UCSD-AML1 (cell line): ENCODE measurements at regions not wholly inside any gene's neighbourhood (a gene's known extent, or its start where the extent isn't known, plus 50 kb on each side); places are given as distances from the start of the nearest gene placed in this dataset.

Experiments used
- DNase-seq: peaks from one replicate; lab custom pipeline; 2025; ENCODE audit not compliant: unreplicated experiment; lab: John Stamatoyannopoulos, UW

DNA sequence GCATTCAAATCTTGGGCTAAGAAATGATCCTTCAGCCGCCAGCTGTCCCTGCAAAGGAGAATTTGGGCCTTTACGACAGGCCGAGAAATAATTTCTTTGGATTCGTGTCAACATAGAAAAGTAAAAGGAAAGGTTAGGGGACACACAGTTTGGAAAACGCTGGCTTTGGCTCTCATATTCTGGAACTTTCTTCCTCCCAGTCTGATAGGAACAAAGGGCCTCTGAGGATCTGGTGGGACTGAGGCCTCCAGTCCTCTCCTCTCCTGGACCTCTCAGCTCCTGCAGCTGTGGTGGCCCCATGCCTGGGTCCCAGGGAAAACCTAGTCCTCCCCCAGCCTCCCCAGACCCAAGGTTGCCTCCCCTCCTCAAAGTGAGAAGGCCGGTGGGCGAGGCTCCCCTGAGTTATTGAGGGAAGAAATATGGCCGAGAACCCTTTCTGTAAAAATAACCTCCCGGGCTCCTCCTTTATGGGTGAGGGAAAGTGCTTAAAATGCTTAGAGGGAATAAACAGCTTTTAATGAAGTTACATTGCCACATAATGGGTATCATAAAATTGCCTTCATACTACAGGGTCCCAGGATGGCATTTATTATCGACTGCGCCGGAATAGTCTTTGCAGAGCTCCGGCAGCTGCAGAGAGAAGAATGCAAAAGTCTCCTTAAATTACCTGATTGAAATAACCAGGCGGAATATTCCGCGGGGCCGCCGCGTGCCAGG lies 188.3 kb downstream of the PHETA1 start:
- no peak for DNase-seq

DNA sequence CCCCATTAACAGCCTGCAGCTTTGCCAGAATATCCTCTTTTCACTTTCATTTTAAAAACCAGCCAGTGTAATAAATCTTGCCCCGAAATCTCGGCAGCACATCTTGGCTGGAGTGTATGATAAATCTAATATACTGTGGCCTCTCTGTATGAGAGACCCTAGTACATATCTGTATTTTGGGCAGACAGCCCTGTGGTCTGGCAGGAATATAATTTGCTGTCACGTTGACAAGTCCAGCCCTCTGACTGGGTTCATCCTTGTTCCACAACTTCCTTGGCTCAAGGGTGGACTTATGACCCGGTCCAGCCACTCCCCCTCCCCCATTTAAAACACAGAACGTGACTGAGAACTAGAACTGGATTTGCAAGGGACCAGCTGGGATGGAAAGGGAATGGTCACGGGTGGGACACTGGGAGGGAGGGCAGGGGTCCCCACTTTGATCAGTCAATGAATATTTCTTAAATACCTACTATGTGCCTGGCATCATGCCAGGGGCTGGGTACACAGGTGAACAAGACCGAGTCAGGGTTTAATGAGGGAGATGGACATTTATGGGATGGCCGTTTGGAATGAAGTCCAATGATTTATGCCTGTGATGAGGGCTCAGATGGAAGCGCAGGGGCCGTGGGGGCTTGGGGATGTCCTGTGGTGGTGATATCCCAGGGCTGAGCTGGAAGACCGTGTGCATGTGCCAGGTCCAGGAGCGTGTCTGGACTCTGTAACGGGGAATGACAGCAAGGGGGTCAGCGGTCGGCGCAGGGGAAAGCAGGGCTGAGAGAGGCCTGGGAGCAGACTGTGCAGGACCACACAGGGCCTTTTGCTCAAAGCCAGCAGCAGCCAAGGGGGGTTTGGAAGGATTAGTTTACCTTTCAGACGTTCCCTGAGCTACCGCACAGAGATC lies 190.5 kb downstream of the PHETA1 start:
- no peak for DNase-seq

DNA sequence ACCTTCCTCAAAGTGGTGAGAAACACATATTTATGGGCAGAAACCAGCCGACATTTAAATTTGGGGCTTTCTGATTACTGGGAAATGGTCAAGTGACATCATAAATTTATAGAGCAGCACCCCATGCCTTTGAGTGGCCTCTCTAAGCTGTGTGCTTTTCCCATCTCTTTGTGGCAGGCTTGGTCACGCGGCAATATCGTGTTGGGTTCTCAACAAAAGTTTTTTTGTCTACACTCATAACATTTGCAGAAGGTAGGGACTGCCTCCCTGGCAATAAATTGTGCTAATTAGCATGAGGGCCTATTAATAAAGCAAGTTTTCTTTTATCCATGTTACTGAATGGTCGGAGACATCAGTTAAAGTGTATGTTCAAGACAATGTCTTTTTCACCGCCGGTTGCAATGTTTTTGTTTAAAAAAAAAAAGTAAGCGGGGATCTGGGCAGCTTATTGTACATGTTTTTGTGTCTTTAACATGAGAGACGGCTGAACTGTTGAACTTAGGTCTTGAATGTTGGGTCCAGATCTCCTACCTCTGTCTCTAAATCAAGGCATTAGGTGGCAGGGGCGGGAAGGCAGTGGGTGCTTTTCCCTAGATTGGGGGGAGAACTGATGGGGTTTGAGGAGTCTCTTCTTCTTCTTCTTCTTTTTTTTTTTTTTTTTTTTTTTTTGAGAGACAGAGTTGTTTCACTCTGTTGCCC lies 193.3 kb downstream of the PHETA1 start:
- DNase-seq = no peak

DNA sequence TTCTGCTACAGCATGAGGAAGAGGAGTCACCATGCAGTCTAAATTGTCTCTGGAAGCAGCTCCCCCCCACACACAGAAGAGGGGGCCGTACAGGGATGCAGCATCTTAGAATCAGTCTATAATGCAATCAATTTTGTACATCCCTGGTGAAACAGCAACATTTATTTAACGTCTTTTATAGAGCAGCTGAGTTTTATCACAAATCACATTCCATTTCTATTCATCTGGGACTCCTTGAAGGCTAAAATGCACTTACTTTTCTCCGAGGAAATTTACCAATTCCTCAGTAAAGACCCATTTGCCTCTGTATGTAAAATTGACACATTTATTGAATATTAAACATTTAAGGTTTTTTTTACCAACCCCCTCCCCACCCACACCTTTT lies 193.9 kb downstream of the PHETA1 start:
- no peak for DNase-seq

DNA sequence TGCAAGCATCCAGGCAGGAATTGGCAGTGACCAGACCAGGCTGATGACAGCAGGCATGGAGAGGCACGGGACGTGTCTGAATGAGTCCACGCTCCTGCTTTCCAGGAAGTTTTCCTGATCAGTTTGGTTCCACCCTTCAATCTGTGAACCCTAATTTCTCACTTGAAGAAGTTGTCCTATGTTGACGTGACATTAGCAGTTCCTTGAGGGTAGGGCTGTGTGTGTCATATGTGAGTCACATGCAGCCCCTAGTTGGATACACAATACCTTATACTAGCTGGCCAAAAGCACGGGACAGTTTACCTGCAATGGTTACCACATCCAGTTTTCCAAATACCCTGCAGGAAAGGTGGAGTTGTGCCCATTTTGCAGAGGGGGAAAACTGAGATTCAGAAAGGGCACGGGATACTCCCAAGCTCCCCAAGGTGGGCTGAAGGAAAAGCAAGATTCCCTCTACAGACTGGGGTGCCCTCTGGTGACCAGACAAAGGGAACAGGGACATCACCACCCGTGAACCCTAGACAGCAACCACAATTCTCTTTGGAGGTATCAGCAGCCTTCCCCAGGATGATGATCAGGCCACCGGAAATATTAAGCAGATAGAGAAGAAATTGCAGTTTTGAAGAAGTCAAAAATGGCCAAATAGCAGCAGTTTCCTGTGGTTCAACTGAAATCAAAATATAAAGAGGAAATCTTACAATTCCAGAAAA lies 194.5 kb downstream of the PHETA1 start:
- DNase-seq = peak; percentile 27

DNA sequence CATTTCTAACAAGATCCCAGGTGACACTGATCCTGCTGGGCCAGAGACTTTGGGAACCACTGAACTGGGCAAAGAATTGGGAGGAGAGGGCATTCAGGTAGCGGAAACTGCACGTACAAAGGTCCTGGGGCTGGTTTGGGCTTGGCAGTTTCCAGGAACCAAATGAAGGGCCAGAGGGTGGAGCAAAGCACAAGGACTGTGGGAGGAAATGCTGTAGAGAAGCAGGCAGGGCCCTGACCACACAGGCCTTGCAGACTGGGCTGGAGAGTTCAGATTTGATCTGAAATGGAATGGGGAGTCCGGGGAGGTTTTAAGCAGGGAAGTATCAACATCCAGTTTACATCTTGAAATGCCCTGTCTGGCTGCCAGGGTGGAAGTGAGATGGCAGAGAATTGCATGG lies 195.1 kb downstream of the PHETA1 start:
- DNase-seq = no peak

DNA sequence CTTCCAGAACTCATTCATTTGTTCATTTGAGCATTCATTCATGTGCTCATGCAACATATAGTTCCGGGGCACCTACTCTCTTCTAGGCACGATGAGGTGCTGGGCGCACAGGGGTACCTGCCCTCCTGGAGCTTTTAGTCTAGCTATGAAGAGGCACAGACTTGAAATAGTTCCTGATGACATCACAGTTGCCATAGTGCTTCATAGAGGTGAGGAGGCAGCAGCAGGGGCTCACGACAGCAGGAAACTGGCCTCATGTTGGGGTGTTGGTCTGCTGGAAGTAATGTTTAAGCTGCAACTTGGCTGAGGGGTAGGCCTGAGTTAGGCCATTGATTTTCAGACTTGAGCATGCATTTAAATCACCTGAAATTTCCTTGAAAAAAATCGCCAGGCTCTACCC lies 195.5 kb downstream of the PHETA1 start:
- DNase-seq = no peak

DNA sequence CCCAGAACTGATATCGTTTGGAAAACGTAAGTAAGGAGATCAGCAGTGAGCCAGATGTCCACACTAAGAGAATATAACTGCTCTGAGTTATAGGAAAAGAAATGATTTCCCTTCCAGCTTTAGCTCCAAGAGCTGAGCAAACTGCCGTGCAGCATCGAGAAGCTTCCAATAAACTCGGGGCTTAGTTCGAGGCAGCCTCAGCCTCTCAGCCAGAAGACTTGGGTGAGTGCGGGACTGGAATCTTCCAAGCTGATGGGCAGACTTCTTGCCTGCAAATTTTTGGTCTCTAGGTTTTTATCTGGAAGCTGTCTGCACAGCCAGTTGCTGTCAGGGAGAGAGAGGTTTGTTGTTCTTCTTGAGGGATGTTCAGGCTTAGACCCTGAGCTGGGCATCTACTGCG lies 196.1 kb downstream of the PHETA1 start:
- DNase-seq = no peak

DNA sequence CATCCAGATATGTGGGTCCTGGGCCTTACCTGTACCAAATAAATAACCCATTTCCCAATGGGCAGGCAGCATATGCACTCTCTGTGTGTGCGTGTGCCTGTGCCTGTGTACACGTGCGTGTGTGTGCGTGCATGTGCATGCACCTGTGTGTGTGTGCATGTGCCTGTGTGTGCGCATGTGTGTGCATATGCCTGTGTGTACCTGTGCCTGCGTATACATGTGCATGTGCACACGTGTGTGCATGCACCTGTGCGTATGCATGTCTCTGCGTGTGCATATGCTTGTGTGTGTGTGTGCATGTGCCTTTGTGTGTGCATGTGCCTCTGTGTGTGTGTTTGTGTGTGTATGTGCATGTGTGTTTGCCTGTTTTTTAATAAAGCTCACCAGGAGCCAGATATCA lies 197.1 kb downstream of the PHETA1 start:
- DNase-seq = no peak

DNA sequence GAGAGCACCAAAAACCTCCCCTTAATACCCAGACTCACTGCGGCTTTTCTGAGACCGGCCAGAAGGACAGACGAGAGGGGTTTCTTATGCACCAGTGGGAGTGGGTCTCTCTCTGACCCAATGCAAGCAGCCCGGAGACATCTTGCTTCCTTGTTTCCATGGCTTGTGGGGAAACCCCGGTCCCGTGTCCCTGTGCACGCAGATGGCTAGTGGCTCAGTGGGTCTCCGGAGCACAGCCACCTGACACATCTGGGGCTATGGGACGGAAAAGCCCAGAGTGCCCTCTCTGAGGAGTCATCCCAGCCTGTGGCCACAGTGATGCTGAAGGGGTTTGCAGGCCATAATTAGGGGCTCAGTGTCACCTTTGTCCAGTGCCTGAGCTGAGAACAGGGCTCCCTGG lies 197.6 kb downstream of the PHETA1 start:
- DNase-seq = no peak

DNA sequence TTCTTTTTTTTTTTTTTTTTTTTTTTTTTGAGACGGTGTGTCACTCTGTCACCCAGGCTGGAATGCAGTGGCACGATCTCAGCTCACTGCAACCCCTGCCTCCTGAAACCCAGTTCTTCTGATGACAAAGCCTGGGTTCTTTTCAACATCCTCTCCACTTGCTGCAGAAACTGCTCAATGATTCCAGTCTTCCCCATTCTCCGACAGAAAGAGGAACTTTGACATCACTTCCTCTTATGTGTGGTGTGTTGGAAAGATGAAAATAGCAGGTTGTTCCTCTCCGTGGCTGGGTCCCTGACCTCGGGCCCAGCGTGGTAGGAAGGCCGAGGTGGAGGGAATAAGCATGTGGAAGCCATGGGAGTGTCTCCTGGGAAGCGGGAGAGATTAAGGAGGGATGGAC lies 198.4 kb downstream of the PHETA1 start:
- peak; percentile 57 for DNase-seq

DNA sequence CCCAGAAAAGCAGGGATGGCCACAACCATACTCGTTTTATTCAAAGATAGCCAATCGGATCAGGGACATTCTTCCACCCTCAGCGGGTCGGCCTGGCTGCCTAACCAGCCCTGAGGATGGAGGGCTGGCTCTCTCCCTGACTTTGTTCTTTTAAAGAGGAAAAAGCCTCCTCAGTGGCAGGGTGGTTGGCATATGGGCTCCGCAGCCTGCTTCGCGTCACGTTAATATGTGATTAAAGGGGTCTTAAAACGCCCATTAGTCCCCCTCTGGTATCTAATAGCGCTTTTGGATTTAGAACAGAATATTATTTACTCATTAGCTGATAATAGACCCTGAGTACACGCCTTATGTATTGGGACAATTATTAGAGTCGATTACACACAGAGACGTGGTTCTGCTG lies 199.4 kb downstream of the PHETA1 start:
- no peak for DNase-seq

DNA sequence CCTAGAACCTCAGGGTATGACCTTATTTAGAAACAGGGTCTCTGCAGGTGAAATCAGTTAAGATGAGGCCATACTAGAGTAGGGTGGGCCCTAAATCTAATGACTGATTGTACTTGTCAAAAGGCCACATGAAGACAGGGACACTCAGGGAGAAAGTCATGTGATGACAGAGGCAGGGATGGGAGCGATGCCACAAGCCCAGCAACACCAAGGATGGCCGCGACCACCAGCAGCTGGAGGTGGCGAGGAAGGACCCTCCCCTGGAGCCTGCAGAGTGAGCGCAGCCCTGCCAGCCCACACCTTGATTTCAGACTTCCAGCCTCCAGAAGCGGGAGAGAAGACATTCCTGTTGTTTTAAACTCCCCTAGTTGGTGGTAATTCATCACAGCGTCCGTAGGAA lies 199.9 kb downstream of the PHETA1 start:
- no peak for DNase-seq

DNA sequence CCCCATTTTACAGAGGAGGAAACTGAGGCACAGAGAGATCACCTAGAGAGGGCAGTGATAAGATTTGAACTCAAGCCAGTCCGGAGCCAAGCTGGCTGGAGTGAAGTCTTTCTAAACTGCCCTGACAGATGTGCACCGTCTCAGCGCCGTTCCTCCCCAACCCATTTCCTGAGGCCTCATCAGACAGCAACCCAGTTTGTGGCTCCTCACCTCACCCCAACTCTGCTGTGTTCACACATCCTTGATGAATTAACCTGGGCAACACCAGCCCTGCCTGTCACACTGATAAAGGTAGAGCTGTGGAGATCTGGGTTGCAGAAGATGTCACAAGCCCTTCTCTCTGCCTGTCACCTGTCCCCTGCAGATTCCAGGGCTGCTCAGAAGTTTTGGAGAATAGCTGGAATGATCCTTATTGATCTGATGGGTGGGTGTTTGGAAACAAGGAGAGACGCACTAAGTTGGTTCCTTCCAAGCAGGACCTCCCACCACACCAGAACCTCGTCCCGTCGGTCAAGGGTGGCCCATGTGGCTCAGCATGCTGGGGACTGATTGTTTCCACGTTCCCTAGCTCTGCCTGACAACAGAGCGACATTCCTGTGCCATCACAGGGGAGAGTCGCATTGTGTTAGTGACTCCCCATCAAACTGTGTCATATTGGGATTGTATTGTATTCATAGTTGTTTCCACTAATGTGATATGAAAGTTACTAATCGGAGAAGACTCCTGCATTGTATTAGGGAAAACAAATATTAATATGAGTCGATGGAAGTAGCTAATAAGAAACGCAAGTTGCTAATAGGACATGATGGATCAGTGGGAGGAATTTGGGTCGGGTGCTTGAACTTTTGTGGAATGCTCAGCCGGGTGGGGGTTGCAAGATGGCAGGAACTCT lies 200.6 kb downstream of the PHETA1 start:
- DNase-seq = no peak

DNA sequence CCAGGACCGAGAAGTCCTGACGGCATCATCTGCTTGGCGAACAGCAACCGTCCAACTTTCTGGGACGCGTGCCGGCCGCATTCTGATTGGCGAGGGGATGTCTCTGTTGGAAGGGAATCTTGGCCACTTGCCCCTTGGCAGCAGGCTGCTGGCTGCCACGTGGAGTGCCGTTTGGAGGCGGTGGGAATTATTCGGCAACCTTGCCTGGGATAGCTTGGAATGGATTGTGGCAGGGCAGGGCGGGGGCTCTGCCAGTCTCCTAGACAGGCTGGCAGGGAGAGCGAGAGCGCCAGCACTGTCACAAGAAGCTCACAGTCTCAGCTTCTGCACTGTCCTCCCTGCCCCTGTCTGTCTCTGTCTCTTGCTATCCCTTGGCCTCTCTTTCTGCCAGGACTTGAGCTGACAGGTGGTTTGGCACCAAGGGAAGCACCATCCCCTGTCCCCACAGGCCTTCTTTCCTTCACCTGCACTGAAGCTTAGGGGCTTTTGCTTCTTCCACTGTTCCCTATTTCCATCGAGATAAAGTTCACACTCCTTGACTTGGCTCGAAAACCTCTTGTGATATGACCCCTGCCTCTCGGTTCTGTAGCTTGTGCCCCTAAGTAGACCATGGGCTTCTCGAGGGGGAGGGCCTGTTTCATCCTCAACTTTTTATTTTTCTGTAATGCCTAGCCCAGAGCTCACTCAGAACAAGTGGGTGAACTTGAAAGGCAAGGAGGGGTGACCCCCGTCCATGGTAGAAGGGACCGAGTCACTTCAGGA lies 201.9 kb downstream of the PHETA1 start:
- DNase-seq = no peak

DNA sequence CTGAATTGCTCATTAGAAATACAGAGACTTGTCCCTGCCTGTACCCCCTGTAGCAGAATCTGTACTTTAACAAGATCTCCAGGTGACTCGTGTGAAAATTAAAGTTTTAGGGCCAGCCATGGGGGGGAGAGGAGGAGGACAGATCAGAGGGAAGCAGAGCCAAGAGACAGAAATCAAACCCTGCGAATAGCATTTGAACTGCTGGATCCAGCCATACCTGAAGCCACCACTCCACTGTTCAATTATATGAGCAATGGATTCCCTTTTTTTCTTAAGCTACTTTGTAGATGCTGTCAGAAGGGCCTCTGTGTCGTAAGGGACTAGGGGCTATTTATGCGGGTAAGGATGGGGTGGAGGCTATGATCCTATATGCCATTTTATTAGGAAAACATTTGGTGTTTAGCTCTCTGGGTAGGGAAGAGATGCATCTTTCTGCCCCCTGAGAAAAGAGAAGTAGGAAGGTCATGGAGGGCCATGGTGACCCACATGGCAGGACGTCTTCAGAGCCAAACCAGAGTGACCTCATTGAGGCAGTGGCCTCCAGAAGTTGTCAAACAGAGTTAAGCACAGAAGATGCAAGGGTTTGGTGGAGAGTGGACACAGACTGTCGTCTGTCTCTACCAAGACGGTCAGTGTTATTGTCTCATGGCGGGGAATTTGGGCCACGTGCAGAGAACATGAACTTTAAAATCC lies 203.9 kb downstream of the PHETA1 start:
- no peak for DNase-seq

DNA sequence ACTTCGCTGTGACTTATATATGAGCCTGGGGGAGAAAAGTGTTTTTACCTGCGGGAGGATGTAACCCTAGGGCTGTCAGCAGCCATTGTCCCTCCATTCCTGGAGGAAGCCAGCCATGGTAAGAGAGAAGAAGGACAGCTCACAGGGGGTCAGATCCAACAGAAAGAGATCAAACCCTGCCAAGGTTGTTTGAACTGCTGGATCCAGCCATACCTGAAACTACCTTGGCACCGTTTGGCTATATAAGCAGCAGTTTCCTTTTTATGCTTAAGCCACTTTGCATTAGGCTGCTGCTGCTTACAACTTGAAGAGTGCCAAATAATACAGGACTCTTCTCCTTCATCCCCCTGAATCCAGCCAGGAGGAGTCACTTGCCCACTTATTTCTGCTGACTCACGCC lies 205.5 kb downstream of the PHETA1 start:
- no peak for DNase-seq

DNA sequence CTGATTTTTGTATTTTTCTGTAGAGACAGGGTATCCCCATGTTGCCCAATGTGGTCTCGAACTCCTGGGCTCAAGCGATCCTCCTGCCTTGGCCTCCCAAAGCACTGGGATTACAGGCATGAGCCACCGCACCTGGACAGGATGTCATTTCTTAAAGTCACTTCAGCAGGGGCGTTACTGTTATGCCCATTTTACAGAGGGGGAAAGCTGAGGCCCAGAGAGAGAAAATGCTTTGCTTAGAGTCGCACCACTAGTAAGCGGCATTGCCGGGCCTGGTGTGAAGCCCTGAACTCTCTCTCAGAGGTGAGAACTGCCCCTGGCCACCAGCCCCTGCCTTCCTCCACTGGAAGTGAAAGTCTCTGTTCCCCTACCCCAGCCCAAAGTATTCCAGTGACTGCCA lies 207.0 kb downstream of the PHETA1 start:
- no peak for DNase-seq
